Esophagus muscularis mucosa (tissue), 4 donors: ENCODE measurements at regions not wholly inside any gene's neighbourhood (a gene's known extent, or its start where the extent isn't known, plus 50 kb on each side); places are given as distances from the start of the nearest gene placed in this dataset.

Experiments used
- CTCF ChIP-seq, 3 experiments: fragments of 200-600 bp in 2 of 3; fragments of 450-650 bp in 1 of 3; sonication (generic) in 2 of 3; IDR thresholded peaks; one replicate each; pipeline ENCODE4 v1.5.1; 2017 to 2019; ENCODE audit warnings: antibody characterized with exemption in 3 of 3, mild to moderate bottlenecking in 2 of 3, moderate library complexity in 1 of 3
- EP300 ChIP-seq: sonication (generic); formaldehyde crosslinking; IDR thresholded peaks from one replicate; pipeline ENCODE4 v1.6.1; 2017; ENCODE audit warnings: antibody characterized with exemption
- POLR2AphosphoS5 ChIP-seq, 2 donors: sonication (generic); formaldehyde crosslinking; IDR thresholded peaks; one replicate each; pipeline ENCODE4 v1.6.1; 2017; ENCODE audit warnings: antibody characterized with exemption in 2 of 2

- TF ChIP-seq POLR2AphosphoS5 (IDR thresholded peaks at IDR 0.05) (no peak), CTCF (IDR thresholded peaks at IDR 0.05) (no peak), EP300 (no peak)
Measured at GRCh38 chr6:40098774-40099173, 164.5 kb upstream of the MOCS1 start.
